GM10266 (cell line): ENCODE measurements at regions not wholly inside any gene's neighbourhood (a gene's known extent, or its start where the extent isn't known, plus 50 kb on each side); places are given as distances from the start of the nearest gene placed in this dataset.
"Not testable (repeated sequence)": the region's sequence is repeated elsewhere in the genome, so short reads cannot be mapped to it uniquely, and the experiment has no call there.

Experiments
- DNase-seq: peaks from one replicate; pipeline ENCODE4 v3.0.0; 2012; ENCODE audit errors: extremely low spot score
- TF ChIP-seq, protein P1 (sequence below): IDR thresholded peaks from 2 replicates; pipeline ENCODE4 v1.5.1; 2012; ENCODE audit warnings: mild to moderate bottlenecking, low read depth; ENCODE audit not compliant: control insufficient read depth, insufficient read depth; ENCODE audit errors: missing control alignments

DNA sequence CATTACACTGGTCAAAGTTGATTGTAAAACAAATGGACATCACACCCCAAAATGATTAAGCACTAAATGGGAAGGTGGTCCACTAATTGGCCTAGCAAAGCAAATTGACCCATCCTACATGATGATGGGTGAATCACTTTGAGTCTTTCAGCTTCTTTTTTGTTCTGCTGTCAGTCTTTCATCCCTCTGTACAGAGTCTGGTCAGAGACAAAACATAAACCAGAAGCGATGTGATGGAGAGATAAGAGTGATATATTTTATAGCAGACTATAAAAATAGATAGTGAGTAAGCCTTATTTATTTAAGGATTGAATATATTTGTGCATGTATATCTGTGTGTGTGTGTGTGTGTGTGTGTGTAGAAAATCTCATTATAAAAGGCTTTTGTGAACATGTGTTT lies 618.4 kb upstream of the SOX9 start:
- TF ChIP-seq, protein P1, sequence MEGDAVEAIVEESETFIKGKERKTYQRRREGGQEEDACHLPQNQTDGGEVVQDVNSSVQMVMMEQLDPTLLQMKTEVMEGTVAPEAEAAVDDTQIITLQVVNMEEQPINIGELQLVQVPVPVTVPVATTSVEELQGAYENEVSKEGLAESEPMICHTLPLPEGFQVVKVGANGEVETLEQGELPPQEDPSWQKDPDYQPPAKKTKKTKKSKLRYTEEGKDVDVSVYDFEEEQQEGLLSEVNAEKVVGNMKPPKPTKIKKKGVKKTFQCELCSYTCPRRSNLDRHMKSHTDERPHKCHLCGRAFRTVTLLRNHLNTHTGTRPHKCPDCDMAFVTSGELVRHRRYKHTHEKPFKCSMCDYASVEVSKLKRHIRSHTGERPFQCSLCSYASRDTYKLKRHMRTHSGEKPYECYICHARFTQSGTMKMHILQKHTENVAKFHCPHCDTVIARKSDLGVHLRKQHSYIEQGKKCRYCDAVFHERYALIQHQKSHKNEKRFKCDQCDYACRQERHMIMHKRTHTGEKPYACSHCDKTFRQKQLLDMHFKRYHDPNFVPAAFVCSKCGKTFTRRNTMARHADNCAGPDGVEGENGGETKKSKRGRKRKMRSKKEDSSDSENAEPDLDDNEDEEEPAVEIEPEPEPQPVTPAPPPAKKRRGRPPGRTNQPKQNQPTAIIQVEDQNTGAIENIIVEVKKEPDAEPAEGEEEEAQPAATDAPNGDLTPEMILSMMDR = no peak

DNA sequence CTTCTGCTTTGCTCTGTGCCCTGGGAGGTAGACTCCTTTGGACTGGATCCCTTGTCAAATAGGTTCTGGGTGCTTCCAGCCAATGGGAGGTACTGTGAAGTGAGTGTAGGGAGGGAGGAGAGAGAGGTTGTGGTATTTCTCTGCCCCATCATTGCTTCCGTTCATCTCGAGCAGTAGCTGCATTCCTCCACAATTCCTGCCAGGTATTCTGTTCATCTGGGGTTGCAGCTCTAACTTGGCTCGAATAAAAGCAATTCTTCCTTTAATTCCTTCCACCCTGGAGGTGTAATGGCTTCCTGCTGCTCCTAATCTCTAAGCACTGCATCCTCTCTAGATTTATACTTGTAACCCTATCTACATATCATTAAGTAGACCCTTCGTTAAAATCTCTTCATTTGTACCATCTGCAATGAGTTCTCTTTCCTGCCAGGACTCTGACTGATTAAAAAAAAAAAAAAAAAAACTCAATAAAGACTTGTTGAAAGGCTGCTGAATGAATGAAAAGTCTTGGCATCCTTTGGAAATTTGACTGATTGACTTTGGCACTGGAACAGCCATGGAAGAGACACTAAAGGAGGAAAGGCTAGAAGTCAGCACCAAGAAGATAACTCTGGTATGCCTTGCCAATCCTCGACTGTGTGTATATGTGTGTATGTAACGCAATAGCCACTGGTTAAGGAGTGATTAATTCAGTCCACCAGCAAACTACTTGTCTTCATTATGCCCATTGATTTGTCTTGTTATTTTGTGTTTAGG lies 616.9 kb upstream of the SOX9 start:
- no peak for DNase-seq
- TF ChIP-seq, protein P1 = no peak

More for the DNA sequence above, 618.4 kb upstream of the SOX9 start:
- DNase-seq = no peak

DNA sequence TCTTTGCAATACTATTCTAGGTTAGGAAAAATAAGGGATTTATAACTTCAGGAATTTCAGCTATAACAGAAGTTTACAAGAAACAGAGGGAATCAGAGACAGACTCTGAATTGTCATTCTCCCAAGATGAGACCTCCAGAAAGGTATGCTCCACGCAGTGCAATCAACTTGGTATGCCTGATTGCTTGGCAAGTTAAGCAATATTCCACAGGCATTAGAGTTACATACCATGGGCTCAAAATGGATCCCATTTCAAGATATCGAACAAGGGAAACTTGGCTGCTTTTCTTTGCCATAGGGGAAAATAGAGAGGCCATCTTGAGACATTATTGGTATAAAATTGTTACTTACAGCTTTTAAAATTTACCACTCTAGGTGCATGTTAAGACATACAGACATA lies 615.6 kb upstream of the SOX9 start:
- DNase-seq = no peak
- TF ChIP-seq, protein P1 = no peak

DNA sequence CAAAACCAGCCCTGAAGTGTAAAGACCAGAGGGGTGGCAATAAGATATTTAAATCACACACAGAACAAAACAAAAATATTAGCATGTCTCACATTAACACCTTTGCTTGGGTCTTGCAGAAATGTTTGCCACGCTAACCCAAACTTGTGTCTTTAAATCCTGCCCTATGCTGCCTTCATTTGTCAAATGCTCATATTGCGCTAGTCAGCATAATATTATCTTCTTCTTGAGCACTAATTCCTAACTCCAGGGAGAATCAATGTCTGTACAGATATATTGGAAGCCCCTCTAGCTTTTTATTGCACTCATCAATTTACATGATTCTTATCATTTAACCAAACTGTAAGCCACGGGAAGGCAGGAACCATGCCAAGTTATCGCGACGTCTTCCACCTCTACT lies 614.8 kb upstream of the SOX9 start:
- TF ChIP-seq, protein P1 = no peak
- DNase-seq = no peak

DNA sequence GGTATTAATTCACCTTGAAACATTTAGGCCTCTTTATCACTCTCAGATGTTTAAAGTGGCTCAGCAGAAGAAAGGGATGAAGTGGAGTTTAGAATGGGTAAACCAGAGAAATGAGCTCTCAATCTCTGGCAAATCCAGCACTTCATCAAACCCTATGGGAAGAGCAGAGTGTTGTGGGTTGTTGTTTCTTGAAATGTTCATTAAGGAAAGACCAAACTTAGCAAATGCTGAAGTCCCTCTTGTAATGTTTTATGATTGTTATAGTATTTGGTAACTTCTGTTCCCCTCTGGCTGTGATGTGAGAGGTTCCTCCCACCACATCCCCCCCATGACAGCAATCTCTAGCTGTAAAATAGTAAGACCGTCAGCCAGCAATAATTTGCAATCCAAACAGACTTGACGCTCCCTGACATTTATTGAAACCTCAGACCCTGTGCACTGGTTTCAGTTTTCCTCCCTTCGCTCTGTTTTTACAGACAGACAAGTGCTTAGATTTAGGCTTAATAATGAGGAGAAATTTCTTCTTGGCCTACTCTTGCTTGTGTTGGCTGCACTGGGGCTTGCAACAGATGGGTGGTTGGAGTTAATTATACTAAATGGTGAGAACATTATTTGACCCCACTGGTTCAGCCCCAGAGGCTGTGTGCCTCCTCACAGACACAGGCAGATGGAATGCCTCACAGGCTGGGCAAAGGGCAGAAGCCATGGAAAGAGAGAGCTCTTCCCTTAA lies 609.4 kb upstream of the SOX9 start:
- DNase-seq = no peak
- TF ChIP-seq, protein P1 = no peak

DNA sequence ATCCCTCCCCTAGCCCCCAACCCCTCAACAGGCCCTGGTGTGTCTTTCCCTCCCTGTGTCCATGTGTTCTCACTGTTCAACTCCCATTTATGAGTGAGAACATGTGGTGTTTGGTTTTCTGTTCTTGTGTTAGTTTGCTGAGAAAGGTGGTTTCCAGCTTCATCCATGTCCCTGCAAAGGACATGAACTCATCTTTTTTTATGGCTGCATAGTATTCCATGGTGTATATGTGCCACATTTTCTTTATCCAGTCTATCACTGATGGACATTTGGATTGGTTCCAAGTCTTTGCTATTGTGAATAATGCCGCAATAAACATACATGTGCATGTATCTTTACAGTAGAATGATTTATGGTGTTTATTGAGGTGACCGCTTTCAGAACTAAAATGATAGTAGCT lies 607.1 kb upstream of the SOX9 start:
- not testable (repeated sequence) for DNase-seq

DNA sequence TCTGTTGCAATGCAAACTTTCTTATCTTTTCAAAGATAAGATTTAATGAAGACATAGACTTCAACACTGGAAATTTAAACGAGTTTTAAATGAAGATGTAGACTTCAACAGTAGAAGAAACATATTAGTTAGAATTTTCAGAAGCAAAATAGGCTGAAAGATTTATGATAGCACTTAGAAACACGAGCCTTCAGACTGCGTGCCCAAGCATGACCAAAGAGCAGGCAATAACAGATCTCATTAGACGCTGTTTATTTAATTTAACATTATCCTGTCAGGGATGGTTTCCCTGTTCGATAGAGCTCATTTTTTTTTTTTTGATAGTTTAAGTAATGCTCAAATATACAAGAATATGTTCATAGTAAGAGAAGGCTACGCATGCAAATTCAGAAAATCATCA lies 604.7 kb upstream of the SOX9 start:
- no peak for DNase-seq
- TF ChIP-seq, protein P1 = no peak

DNA sequence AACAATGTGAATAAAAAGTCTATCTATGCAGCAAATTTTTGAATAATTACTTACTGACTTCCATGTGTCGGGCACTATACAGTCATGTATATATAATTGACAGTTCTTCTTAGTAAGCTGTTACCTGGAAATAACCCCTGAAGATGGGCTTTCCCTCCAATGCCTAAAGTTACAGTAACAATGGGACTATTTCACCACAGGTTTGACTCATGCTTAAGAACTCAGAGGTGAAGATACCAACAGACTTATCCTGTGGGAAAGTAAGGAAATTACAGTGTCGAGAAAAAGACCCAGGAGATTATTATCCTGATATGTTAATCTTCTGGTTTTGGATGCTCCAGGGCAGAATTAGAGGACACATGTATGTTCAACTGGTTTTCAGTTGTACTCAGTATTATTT lies 601.5 kb upstream of the SOX9 start:
- no peak for DNase-seq
- TF ChIP-seq, protein P1 = no peak
